ENCODE measurements at regions not wholly inside any gene's neighbourhood (a gene's known extent, or its start where the extent isn't known, plus 50 kb on each side); places are given as distances from the start of the nearest gene placed in this dataset.

- Histone ChIP-seq H3K4me3 (ENCODE audit: low read depth, low read length) (no peak overlapping the region), H3K27me3 (ENCODE audit: control insufficient read depth, insufficient read depth, low read length) (no peaks in the 10 kb centered on the region), H3K36me3 (ENCODE audit: control insufficient read depth, insufficient read depth, low read length) (no peaks in the 10 kb centered on the region)
- ChIA-PET CTCF (no interaction called here), POLR2A (no interaction called here)
- no peak for TF ChIP-seq CTCF (IDR thresholded peaks at IDR 0.05; ENCODE audit: insufficient read depth, low read depth, low read length)
- no peak for DNase-seq (ENCODE audit: low read depth)
These were observed 290.6 kb upstream of the CCL2 start for GRCh38 chr17:33964344-33964979.

GRCh38 chr17:33966410-33967059, 288.6 kb upstream of the CCL2 start:
- ChIA-PET CTCF (no interaction called here), POLR2A (no interaction called here)
- no peaks in the 10 kb centered on the region for H3K36me3 ChIP-seq (ENCODE audit: control insufficient read depth, insufficient read depth, low read length)
- no peak for TF ChIP-seq CTCF (IDR thresholded peaks at IDR 0.05; ENCODE audit: insufficient read depth, low read depth, low read length)
- DNase-seq (ENCODE audit: low read depth), result no peak
- no peaks in the 10 kb centered on the region for H3K27me3 ChIP-seq (ENCODE audit: control insufficient read depth, insufficient read depth, low read length)
- H3K4me3 ChIP-seq (ENCODE audit: low read depth, low read length), result no peak overlapping the region

- DNase-seq (ENCODE audit: low read depth), result no peak
- Histone ChIP-seq H3K27me3 (ENCODE audit: control insufficient read depth, insufficient read depth, low read length) (no peaks in the 10 kb centered on the region), H3K4me3 (ENCODE audit: low read depth, low read length) (no peak overlapping the region), H3K36me3 (ENCODE audit: control insufficient read depth, insufficient read depth, low read length) (no peaks in the 10 kb centered on the region)
- TF ChIP-seq CTCF (IDR thresholded peaks at IDR 0.05; ENCODE audit: insufficient read depth, low read depth, low read length), result no peak
- CTCF ChIA-PET, result no interaction called here
- POLR2A ChIA-PET, result no interaction called here
These were observed 287.3 kb upstream of the CCL2 start for GRCh38 chr17:33967608-33968349.

- H3K27me3 ChIP-seq (ENCODE audit: control insufficient read depth, insufficient read depth, low read length), result no peaks in the 10 kb centered on the region
- no peak overlapping the region for H3K4me3 ChIP-seq (ENCODE audit: low read depth, low read length)
- TF ChIP-seq CTCF (IDR thresholded peaks at IDR 0.05; ENCODE audit: insufficient read depth, low read depth, low read length), result no peak
- ChIA-PET CTCF (no interaction called here), POLR2A (no interaction called here)
- DNase-seq (ENCODE audit: low read depth), result no peak
- H3K36me3 ChIP-seq (ENCODE audit: control insufficient read depth, insufficient read depth, low read length), result no peaks in the 10 kb centered on the region
These were observed 286.6 kb upstream of the CCL2 start for GRCh38 chr17:33968350-33969044.

- Histone ChIP-seq H3K4me3 (ENCODE audit: low read depth, low read length) (no peak overlapping the region), H3K36me3 (ENCODE audit: control insufficient read depth, insufficient read depth, low read length) (no peaks in the 10 kb centered on the region), H3K27me3 (ENCODE audit: control insufficient read depth, insufficient read depth, low read length) (no peaks in the 10 kb centered on the region)
- TF ChIP-seq CTCF (IDR thresholded peaks at IDR 0.05; ENCODE audit: insufficient read depth, low read depth, low read length), result no peak
- DNase-seq (ENCODE audit: low read depth), result no peak
- ChIA-PET CTCF (no interaction called here), POLR2A (no interaction called here)
These were observed 284.8 kb upstream of the CCL2 start for GRCh38 chr17:33970279-33970678.
